RWPE1 (cell line): ENCODE measurements at regions not wholly inside any gene's neighbourhood (a gene's known extent, or its start where the extent isn't known, plus 50 kb on each side); places are given as distances from the start of the nearest gene placed in this dataset.
"Not testable (repeated sequence)": the region's sequence is repeated elsewhere in the genome, so short reads cannot be mapped to it uniquely, and the experiment has no call there.

ENCODE experiments used
- CTCF ChIA-PET: fragments of 350-600 bp; sonication (Branson Sonifier 250); formaldehyde crosslinking; extraction: SDS; loops from one replicate; lab custom pipeline; 2021; lab: Yijun Ruan, JAX
- POLR2A ChIA-PET: fragments of 400-600 bp; formaldehyde crosslinking; extraction: SDS; loops from one replicate; lab custom pipeline; 2020; ENCODE audit warnings: antibody characterized with exemption; ENCODE audit not compliant: low non-redundant PET; lab: Yijun Ruan, JAX
- DNase-seq: peaks from one replicate; pipeline ENCODE4 v3.0.0; 2012; ENCODE audit warnings: low spot score
- H3K27ac ChIP-seq: fragments of 450-650 bp; 2 replicates; pipeline ENCODE4 v1.5.1; 2017
- CTCF ChIP-seq: fragments of 450-650 bp; conservative IDR thresholded peaks from 2 replicates; pipeline ENCODE4 v1.5.1; 2017; ENCODE audit warnings: low read depth, mild to moderate bottlenecking

DNA sequence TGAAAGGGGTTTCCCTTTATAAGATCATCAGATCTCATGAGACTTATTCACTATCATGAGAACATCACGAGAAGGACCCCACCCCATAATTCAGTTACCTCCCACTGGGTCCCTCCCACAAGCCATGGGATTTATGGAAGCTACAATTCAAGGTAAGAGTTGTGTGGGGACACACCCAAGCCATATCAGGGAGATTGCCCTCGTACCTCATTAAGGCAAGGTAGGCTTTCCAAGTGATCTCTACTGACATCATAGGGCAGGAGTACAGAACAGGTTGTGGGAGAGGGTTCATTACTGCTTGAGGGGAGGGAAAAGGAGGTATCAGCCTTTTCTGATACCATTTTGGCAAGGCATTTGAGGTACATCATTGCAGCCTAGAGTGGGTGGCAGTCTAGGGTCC lies 524.6 kb downstream of the PRKD1 start:
- POLR2A ChIA-PET: no interaction called here
- DNase-seq: no peak
- CTCF ChIA-PET: no interaction called here
- TF ChIP-seq CTCF: no peak
- no peak overlapping the region for H3K27ac ChIP-seq

DNA sequence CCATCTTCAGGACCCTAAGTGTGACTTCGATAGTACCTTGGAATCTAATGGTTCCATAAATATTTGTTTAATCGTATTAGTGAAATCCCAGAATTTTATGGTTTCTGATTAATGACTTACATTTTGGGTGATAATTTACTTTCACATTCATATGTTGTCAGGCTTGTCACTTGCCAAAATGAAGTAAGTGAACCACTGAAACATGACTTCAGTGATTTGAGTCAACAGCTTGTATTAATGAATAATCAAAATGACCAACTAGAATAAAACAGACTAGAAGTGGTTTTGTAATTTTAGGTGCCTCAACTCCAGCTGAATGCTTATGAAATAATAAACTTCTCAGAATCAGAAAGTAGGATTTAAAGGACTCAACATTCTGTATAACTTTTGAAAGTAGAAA lies 517.1 kb downstream of the PRKD1 start:
- CTCF ChIA-PET: no interaction called here

DNA sequence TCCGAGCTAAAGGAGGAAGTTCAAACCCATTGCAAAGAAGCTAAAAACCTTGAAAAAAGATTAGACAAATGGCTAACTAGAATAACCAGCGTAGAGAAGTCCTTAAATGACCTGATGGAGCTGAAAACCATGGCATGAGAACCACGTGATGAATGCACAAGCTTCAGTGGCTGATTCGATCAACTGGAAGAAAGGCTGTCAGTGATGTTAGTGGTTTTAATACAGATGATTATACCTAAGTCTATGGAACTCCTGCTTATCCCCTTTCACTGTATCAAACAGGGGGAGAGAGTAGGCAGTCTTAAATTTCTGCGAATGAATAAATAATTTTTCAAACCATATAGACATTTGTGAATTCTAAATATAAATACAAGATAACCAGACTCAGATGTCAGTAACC lies 512.7 kb downstream of the PRKD1 start:
- DNase-seq, H3K27ac ChIP-seq, POLR2A ChIA-PET: not testable (repeated sequence)
- CTCF ChIA-PET: interaction anchor here (0.6 kb wide), 1 partner anchor 77 kb away, joined by 3 read pairs; no protein-coding TSS in a partner anchor

More for the DNA sequence above, 517.1 kb downstream of the PRKD1 start:
- no peak overlapping the region for H3K27ac ChIP-seq
- POLR2A ChIA-PET: no interaction called here
- no peak for TF ChIP-seq CTCF
- DNase-seq: no peak

- ChIA-PET POLR2A (no interaction called here), CTCF (interaction anchor here (0.7 kb wide), 1 partner anchor 586 kb away, joined by 3 read pairs; no protein-coding TSS in a partner anchor)
- no peak for TF ChIP-seq CTCF
Measured at GRCh38 chr14:29419736-29420135, 507.9 kb downstream of the PRKD1 start.

GRCh38 chr14:29421156-29421728 lies 506.4 kb downstream of the PRKD1 start:
- ChIA-PET POLR2A (no interaction called here), CTCF (no interaction called here)
- TF ChIP-seq CTCF: no peak

More at GRCh38 chr14:29419736-29420135, 507.9 kb downstream of the PRKD1 start:
- no peak for DNase-seq
- H3K27ac ChIP-seq: no peak overlapping the region

GRCh38 chr14:29425705-29426482 lies 501.8 kb downstream of the PRKD1 start:
- DNase-seq: no peak
- POLR2A ChIA-PET: no interaction called here
- CTCF ChIA-PET: no interaction called here
- TF ChIP-seq CTCF: no peak
- H3K27ac ChIP-seq: no peak overlapping the region

More at GRCh38 chr14:29421156-29421728, 506.4 kb downstream of the PRKD1 start:
- no peak for DNase-seq
- H3K27ac ChIP-seq: no peak overlapping the region

DNA sequence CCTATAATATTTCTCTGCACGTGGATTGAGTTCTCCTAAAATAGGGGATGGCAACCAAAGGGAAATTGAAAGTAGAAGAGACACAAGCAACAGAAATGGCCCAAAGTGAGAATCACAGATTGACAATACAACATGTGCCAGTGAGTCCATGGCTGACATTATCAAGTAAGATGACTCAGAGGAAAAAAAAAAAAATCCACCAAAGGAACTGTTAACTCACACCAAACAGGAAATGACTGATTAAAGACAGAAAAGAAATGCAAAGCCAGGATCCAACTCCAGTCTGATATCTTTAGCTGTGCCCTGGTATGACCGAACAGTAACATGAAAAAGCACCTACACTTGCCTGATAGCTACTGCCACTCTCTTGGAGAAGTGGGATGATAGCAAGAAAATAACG lies 485.0 kb downstream of the PRKD1 start:
- no peak overlapping the region for H3K27ac ChIP-seq
- ChIA-PET POLR2A (no interaction called here), CTCF (interaction anchor here (0.7 kb wide), 1 partner anchor 687 kb away, joined by 8 read pairs; no protein-coding TSS in a partner anchor)
- peak; percentile 26 for DNase-seq
- TF ChIP-seq CTCF: no peak
